ENCODE measurements at regions not wholly inside any gene's neighbourhood (a gene's known extent, or its start where the extent isn't known, plus 50 kb on each side); places are given as distances from the start of the nearest gene placed in this dataset.

DNA sequence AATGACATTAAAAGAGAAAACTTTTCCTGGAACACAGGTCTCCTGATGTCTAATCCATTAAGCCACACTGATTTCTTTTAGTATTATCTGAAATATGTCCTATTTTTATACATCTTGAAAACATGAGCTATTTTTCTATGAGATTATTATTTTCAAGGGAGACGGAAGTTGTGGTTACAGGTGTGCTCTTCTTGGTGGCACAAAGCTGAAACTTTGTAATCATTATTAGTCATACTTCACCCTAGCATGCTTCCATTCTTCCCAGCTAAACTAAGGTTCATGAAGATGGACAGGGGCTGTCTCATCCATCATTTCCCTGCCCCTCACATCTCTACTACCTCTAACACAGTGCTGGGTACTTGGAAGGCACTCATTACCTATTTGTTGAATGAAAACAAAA, 85.6 kb upstream of the POU1F1 start:
- H3K9me1 ChIP-seq (ENCODE audit: control insufficient read depth, insufficient read depth, low read length), result no peaks in the 10 kb centered on the region
- H3K9me3 ChIP-seq (replicated peaks; ENCODE audit: control insufficient read depth, insufficient read depth, low read depth, low read length), result no peaks in the 10 kb centered on the region
- no peak for ATAC-seq
- no peak for DNase-seq (ENCODE audit: extremely low read depth in 1 of 4, low spot score in 3 of 4)
- H3K27ac ChIP-seq (ENCODE audit: extremely low read depth, low read depth, low read length), result no peak overlapping the region
- TF ChIP-seq, protein P1, sequence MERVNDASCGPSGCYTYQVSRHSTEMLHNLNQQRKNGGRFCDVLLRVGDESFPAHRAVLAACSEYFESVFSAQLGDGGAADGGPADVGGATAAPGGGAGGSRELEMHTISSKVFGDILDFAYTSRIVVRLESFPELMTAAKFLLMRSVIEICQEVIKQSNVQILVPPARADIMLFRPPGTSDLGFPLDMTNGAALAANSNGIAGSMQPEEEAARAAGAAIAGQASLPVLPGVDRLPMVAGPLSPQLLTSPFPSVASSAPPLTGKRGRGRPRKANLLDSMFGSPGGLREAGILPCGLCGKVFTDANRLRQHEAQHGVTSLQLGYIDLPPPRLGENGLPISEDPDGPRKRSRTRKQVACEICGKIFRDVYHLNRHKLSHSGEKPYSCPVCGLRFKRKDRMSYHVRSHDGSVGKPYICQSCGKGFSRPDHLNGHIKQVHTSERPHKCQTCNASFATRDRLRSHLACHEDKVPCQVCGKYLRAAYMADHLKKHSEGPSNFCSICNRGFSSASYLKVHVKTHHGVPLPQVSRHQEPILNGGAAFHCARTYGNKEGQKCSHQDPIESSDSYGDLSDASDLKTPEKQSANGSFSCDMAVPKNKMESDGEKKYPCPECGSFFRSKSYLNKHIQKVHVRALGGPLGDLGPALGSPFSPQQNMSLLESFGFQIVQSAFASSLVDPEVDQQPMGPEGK (CRISPR knock-in tag; IDR thresholded peaks at IDR 0.05; ENCODE audit: borderline replicate concordance), result no peak
- TF ChIP-seq SETDB1 (IDR thresholded peaks at IDR 0.05; ENCODE audit: low read length) (no peak), RFX1 (IDR thresholded peaks at IDR 0.05) (no peak), ETS2 (tag; IDR thresholded peaks at IDR 0.05; ENCODE audit: borderline replicate concordance, poor library complexity, severe bottlenecking) (no peak), BRCA1 (IDR thresholded peaks at IDR 0.05) (no peak), BRCA1 (CRISPR knock-in tag; IDR thresholded peaks at IDR 0.05) (no peak), CHCHD3 (CRISPR knock-in tag; IDR thresholded peaks at IDR 0.05) (no peak), NELFE (IDR thresholded peaks at IDR 0.05; ENCODE audit: insufficient read depth, insufficient read length) (no peak), HNRNPUL1 (IDR thresholded peaks at IDR 0.05; ENCODE audit: low read length) (no peak), ZNF347 (CRISPR knock-in tag; IDR thresholded peaks at IDR 0.05; ENCODE audit: low read depth) (no peak), BRF1 (IDR thresholded peaks at IDR 0.05; ENCODE audit: borderline replicate concordance, extremely low read depth, insufficient read length) (no peak), ESRRA (IDR thresholded peaks at IDR 0.05; ENCODE audit: borderline replicate concordance, low read depth) (no peak), RAD51 (IDR thresholded peaks at IDR 0.05; ENCODE audit: borderline replicate concordance, low read depth) (no peak), TRIM24 (IDR thresholded peaks at IDR 0.05) (no peak)
- no peak for FAIRE-seq
- POLR2A ChIA-PET, result no interaction called here
- H3K4me3 ChIP-seq, result no peak overlapping the region
- intact Hi-C loops (cut with micrococcal nuclease) (no loop called here), in situ Hi-C loops (cut with MboI) (no loop called here)
- H4K20me1 ChIP-seq (replicated peaks; ENCODE audit: control insufficient read depth, insufficient read depth, low read length), result no peaks in the 10 kb centered on the region
- H3K79me2 ChIP-seq (ENCODE audit: control insufficient read depth, insufficient read depth, low read length), result no peaks in the 10 kb centered on the region
- no peaks in the 10 kb centered on the region for H3K4me1 ChIP-seq (replicated peaks in 1 of 2; ENCODE audit: control insufficient read depth in 2 of 2, insufficient read depth in 2 of 2, low read length in 2 of 2)
- no peaks in the 10 kb centered on the region for H3K36me3 ChIP-seq (ENCODE audit: control insufficient read depth, insufficient read depth, low read length)
- H3K9ac ChIP-seq (ENCODE audit: insufficient read depth in 1 of 2, low read depth in 2 of 2, low read length in 2 of 2), result no peak overlapping the region
- WGBS (ENCODE audit: insufficient coverage, low coverage, missing lambda C conversion rate), result 10% methylated on average over 1 of the region's 1 CpG
- CTCF ChIA-PET (ENCODE audit: low intra/inter-chr PET ratio), result no interaction called here
- no TSS peak for BruUV-seq (replicated peaks)
- H3K4me2 ChIP-seq (ENCODE audit: insufficient read depth, low read length), result no peak overlapping the region
- H2AFZ ChIP-seq (ENCODE audit: low read depth, low read length), result no peak overlapping the region
- no peaks in the 10 kb centered on the region for H3K27me3 ChIP-seq (ENCODE audit: control insufficient read depth in 2 of 2, insufficient read depth in 2 of 2, low read length in 2 of 2)
